T-helper 2 cell treated with Interferon-gamma antibody and Interleukin-4, amounts not matched to agents 100 ng/mL and 5 ng/mL, for 36 hours (primary cell): ENCODE measurements at regions not wholly inside any gene's neighbourhood (a gene's known extent, or its start where the extent isn't known, plus 50 kb on each side); places are given as distances from the start of the nearest gene placed in this dataset.
"Not testable (repeated sequence)": the region's sequence is repeated elsewhere in the genome, so short reads cannot be mapped to it uniquely, and the experiment has no call there.

ENCODE experiments used
- intact Hi-C: fragments of 100-400 bp; cut with micrococcal nuclease; formaldehyde crosslinking; loops from one replicate; pipeline ENCODE4 v1.15.1; 2023

DNA sequence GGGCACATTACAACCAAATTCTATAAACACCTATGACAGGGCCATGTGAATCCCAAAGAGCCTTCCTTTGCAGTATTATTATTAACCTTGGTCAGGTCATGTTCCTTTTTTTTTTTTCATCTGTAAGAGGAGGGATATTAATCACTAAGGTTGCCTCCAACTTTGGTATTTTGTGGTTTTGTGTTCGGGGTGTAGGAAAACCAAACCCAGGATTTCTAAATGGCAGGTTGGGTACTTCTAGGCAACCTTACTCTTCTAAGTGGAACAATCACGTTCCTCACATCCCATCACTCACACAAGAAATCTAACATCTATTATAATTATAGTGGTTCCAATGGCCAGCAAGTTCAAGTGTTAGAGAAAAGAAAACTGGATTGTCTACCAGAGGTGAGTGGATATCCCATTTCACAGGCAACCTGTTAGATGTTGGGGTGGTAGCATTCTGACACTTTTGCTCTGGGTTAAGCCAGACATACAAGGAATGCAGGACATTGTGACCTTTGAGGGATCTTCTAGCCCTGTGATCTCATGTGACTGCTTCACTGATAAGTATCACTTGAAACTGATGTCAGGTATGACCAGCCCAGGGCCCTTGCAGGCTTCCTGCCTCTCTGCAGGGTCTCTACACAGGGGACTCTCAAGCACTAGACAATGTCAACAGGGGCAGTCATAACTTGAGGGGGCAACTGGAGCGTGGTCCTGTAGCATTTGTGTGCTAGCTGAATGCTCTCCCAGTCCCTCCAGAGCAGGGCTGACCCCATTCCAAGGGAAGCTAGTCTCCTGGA is 126.2 kb upstream of the VLDLR start:
- intact Hi-C loops: no loop called here

DNA sequence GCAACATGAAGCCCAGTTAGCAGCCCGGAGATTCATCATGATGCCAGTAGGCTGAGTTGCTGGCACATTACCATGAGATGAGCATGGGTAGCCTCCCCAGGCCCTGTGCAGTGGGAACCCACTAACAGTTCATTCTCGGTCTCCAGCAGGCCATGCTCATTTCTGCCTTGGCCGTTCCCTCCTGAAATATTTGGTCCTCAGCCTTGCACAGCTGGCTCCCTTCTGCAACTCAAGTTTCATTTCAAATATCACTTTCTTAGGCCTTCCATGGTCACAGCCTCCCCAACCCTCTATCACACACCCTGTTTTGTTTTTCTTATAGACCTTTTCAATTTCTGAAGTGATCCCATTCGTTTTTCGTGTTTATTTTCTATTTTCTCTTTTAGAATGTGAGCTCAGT is 125.4 kb upstream of the VLDLR start:
- intact Hi-C loops: no loop called here

- intact Hi-C loops: no loop called here
Measured at GRCh38 chr9:2496934-2497333, 124.7 kb upstream of the VLDLR start.

DNA sequence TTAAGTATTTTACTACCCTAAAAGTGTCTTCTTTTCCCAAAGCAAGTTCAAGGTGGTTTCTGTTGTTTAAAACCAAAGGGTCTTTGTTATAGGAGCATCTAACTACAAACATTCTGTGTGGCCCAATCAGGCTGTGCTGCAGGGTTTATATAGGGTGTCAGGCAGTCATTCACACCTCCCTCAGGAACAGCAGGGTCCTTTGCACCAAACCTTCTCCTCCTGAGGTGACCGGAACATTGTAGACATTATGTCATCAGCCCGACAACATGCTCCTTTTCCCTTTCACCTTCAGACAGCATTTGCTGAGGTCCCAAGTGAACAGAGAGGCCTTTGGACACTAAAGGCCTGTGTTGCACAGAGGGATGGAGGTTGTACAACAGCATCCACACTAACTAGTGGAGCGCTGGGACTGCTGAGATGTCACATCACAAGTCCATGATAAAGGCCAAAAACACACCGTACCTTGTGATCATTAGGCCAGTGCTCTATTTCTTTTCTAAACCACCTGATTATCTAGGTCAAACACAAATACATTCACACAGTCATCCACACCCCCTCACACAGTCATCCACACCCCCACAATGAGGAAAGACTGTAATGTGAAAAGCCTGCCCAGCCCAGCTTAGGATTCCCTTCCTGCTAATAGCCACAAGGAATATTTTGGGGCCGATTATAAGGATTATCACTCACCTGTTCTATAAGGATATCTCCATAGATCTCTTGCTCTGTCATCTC is 123.8 kb upstream of the VLDLR start:
- intact Hi-C loops: no loop called here

DNA sequence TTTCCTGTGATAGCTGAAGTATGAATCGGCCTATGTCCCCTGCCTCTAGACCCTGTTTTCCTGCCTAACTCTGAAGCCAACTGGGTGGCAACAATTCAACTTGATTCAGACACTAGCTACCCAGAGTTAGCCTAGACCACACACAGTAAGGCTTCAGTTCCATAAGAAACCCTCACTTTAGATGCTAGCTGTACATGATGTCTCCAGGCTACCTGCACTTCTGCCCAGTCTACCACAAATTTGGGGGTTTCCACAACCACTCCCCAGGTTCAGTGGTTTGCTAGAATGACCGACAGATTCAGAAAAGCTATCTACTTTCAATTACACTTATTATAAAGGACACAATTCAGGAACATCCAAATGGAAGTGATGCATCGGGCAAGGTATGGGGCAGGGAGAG is 119.4 kb upstream of the VLDLR start:
- intact Hi-C loops: no loop called here

DNA sequence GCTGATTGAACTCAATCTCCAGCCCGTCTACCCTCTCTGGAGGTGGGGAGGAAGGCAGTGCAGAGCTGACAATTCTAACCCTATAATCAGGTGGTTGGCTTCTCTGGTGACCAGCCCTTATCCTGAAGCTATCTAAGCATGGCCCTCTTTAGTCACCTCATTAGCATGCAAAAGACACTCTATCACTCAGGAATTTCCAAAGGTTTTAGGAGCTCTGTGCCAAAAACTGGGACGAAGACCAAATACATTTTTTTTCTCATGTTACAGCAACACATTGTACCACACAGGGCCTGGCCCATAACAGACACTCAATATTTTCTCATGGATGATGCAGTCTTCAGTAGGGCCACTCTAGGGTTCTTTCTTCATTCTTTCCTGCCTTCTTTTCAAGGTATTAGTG is 118.8 kb upstream of the VLDLR start:
- intact Hi-C loops: no loop called here

GRCh38 chr9:2506321-2506720 is 115.3 kb upstream of the VLDLR start:
- intact Hi-C loops: no loop called here

- intact Hi-C loops: no loop called here
Measured at GRCh38 chr9:2523591-2523990, 98.0 kb upstream of the VLDLR start.

- intact Hi-C loops: no loop called here
Measured at GRCh38 chr9:2524601-2525000, 97.0 kb upstream of the VLDLR start.

DNA sequence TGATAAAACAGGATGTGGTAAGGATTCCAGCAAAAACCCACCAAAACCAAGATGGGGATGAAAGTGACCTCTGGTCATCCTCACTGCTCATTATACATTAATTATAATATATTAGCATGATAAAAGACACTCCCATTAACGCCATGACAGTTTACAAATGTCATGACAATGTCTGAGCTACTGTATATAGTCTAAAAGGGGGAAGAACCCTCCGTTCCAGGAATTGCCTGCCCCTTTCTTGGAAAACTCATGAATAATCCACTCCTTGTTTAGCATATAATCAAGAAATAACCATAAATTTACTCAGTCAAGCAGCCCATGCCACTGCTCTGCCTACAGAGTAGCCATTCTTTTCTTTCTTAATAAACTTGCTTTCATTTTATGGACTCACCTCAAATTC is 96.4 kb upstream of the VLDLR start:
- intact Hi-C loops: no loop called here

DNA sequence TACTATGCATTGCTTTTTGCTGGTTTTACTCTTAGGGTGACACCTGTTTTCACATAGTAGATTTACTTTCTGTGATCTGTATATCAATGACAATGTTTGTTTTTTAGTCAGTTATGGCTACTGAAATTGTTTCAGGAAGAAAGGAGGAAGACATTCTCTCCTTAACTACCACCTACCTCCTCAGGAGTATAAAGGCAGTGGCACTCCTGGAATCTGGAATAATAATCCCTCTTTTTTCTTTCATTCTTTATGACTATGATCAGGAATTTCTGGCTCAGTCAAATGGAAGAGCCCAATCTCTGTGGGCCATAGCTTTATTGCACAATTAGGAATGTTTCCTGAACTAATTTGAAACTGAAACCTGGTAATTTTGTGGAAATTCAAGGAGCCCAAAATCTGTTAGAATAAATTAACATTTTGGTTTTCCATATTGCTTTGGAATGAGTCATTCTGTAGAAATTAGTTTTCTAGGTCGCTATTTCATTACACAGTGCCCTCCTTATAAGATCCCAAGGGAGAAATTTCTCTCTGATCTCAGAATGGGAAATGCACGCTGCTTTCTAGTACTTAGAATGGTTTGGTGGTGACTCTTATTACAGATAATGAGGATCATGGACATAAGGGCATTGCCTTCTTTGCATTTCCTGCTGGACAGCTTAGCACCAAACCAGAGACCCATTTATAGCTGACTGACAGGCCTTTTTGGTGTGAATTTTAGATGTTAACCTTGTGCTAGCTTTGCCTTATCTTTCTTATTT is 95.3 kb upstream of the VLDLR start:
- intact Hi-C loops: no loop called here

- intact Hi-C loops: no loop called here
Measured at GRCh38 chr9:2531481-2531880, 90.1 kb upstream of the VLDLR start.

- intact Hi-C loops: no loop called here
Measured at GRCh38 chr9:2536511-2536910, 85.1 kb upstream of the VLDLR start.

DNA sequence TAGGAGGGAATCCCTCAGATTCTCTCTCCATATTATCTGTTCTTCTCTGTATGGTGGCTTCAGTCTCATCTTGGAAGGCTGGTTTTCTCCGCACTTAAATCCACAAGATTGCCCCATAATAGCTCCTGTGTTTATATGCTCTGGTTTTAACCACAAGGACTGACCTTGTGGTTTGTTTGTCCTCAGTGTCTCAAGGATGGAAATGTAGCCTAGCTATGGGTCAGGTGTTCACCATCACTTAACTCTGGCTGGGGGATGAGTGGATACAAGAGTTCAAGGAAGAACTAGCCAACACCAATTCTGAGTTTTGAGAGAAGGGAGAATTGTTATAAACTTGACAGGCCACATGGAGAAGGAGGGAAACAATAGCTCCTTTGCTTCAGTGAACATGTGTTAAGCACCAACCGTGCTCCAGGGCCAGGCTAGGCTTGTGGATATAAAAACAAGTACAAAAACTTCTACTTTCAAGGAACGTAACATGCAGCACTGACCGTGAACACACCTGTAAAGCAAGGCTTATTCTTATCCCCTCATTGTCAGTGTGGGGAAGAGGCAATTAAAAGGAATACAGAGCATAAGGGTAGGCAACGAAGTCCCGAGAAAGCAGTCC is 75.6 kb upstream of the VLDLR start:
- intact Hi-C loops: no loop called here

GRCh38 chr9:2555899-2556600 is 65.5 kb upstream of the VLDLR start:
- intact Hi-C loops: not testable (repeated sequence)

- intact Hi-C loops: no loop called here
Measured at GRCh38 chr9:2557693-2558092, 63.9 kb upstream of the VLDLR start.

DNA sequence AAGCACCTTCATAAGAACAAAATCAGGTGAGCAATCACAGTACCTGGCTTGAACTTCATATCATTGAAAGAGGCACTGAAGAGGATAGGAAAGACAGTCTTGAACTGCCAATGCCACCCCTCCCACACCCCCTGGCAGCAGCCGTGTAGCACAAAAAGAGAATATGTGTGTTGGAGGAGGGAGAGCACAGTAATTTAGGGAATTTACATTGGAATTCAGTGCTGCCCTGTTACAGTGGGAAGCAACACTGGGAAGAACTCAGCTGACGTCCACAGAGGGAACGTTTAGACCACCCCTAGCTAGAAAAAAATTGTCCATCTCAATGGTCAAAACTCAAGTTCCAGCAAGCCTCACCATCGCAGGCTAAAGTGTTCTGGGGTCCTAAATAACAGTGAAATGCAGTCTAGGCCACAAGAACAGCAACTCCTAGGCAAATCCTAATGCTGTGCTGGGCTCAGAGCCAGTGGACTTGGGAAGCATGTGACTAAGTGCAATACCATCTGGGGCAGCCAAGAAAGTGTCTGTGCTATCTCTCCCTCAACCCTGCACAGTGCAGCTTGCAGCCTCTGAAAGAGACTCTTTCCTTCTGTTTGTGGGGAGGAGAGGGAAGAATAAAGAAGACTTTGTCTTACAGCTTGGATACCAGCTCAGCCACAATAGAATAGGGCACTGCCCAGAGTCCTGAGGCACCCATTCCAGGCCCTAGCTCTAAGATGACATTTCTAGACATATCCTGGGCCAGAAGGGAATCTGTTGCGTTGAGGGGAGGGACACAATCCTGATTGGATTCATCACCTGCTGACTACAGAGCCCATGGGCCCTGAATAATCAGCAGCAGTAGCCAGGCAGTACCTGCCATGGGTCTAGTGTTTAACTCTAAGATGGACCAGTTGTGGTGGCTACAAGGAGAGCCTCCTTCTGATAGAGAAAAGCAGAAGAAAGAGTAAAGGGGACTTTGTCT is 62.1 kb upstream of the VLDLR start:
- intact Hi-C loops: no loop called here

DNA sequence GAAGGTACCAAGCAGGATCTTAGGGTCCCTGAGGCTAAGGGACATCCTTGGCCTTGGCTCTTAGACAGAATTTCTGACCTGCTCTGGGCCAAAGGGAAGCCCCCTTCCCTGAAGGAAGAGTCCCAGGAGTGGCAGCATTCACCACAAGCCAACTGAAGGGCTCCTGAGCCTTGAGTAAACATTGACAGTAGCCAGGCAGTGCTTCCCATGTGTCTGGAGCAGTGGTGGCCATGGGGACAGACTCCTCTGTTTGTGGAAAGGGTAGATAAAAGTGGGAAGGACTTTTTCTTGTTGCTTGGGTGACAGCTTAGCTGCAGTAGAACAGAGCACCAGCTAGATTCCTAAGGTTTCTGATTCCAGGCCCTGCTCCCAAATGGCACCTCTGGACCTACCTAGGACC is 61.4 kb upstream of the VLDLR start:
- intact Hi-C loops: no loop called here

GRCh38 chr9:2565676-2566340 is 55.8 kb upstream of the VLDLR start:
- intact Hi-C loops: no loop called here

DNA sequence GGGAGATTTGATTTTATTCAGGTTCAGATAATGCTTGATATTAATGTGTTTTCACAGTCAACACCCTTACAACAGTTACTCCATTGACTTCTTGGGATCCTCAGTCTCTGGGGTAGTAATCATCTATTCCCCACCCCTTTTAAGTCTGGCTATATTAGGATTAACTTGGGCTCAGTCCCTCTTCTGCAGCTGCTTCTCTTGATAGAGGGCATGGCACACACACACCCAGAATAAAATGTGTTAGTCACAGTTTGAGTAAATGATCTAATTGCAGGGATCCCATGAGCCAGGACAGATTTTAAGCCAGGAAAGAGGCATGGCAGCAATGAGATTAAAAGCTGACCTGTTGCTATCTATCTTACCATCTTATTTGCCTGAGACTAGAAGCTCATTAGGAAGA is 53.7 kb upstream of the VLDLR start:
- intact Hi-C loops: no loop called here
